CD14-positive monocyte (primary cell): ENCODE measurements at regions not wholly inside any gene's neighbourhood (a gene's known extent, or its start where the extent isn't known, plus 50 kb on each side); places are given as distances from the start of the nearest gene placed in this dataset.

Experiments used
- DNase-seq, 3 donors: peaks; one replicate each; pipeline ENCODE4 v3.0.0-alpha.2; 2011 to 2022
- H2AFZ ChIP-seq: 2 replicates; pipeline ENCODE4 v1.6.0; 2012; ENCODE audit warnings: mild to moderate bottlenecking, low read depth, low read length, inconsistent platforms; ENCODE audit not compliant: insufficient read depth, poor library complexity, severe bottlenecking
- H3K27ac ChIP-seq, 2 donors: 1 replicate in 1 of 2; 2 replicates in 1 of 2; pipeline ENCODE4 v1.5.1; 2012 to 2013; ENCODE audit warnings: low read length in 2 of 2, control low read depth in 1 of 2, inconsistent platforms in 1 of 2, low read depth in 1 of 2, mild to moderate bottlenecking in 1 of 2
- H3K27me3 ChIP-seq, 2 donors: one replicate each; pipeline versions ENCODE4 v1.6.0 to v1.6.1; 2011 to 2013; ENCODE audit warnings: low read length in 2 of 2; ENCODE audit not compliant: control insufficient read depth in 2 of 2, insufficient read depth in 2 of 2
- H3K36me3 ChIP-seq, 2 donors: replicated peaks in 1 of 2; 1 replicate in 1 of 2; 2 replicates in 1 of 2; pipeline versions ENCODE4 v1.5.1 to v1.6.1; 2012 to 2013; ENCODE audit warnings: low read length in 2 of 2, control low read depth in 1 of 2, inconsistent platforms in 1 of 2, mild to moderate bottlenecking in 1 of 2; ENCODE audit not compliant: insufficient read depth in 2 of 2, control insufficient read depth in 1 of 2
- H3K4me1 ChIP-seq, 2 donors: 1 replicate in 1 of 2; 2 replicates in 1 of 2; pipeline versions ENCODE4 v1.5.1 to v1.6.1; 2012 to 2013; ENCODE audit warnings: low read length in 2 of 2, control low read depth in 1 of 2, inconsistent platforms in 1 of 2, mild to moderate bottlenecking in 1 of 2, moderate library complexity in 1 of 2; ENCODE audit not compliant: insufficient read depth in 2 of 2, control insufficient read depth in 1 of 2
- H3K4me2 ChIP-seq: replicated peaks from 2 replicates; pipeline ENCODE3; 2012; ENCODE audit warnings: low read length, moderate library complexity, mild to moderate bottlenecking; ENCODE audit not compliant: poor library complexity, severe bottlenecking; ENCODE audit errors: extremely low read depth
- H3K4me3 ChIP-seq, 3 experiments: fragments of 200-600 bp in 1 of 3; sonication (generic) in 1 of 3; replicated peaks in 1 of 3; 1 replicate in 2 of 3; 2 replicates in 1 of 3; pipeline ENCODE4 v1.5.1; 2011 to 2013; ENCODE audit warnings: low read length in 3 of 3, mild to moderate bottlenecking in 3 of 3, control low read depth in 2 of 3, low read depth in 2 of 3, inconsistent platforms in 1 of 3, moderate library complexity in 1 of 3
- H3K79me2 ChIP-seq: 2 replicates; pipeline ENCODE4 v1.6.0; 2012; ENCODE audit warnings: mild to moderate bottlenecking, control low read depth, inconsistent platforms, low read length, moderate library complexity; ENCODE audit not compliant: insufficient read depth
- H3K9ac ChIP-seq: 2 replicates; pipeline ENCODE4 v1.6.0; 2017; ENCODE audit warnings: low read length, mild to moderate bottlenecking; ENCODE audit not compliant: insufficient read depth, poor library complexity, severe bottlenecking
- H3K9me3 ChIP-seq, 2 donors: replicated peaks in 1 of 2; 1 replicate in 1 of 2; 2 replicates in 1 of 2; pipeline versions ENCODE4 v1.5.1 to v1.6.1; 2012 to 2013; ENCODE audit warnings: low read length in 2 of 2, control low read depth in 1 of 2; ENCODE audit not compliant: control insufficient read depth in 1 of 2, insufficient read depth in 1 of 2
- H4K20me1 ChIP-seq: 2 replicates; pipeline ENCODE4 v1.6.0; 2012; ENCODE audit warnings: mild to moderate bottlenecking, low read length, control low read depth, moderate library complexity; ENCODE audit not compliant: insufficient read depth
- H3K27ac Mint-ChIP-seq, 7 donors: one replicate each; pipeline ENCODE4 v1.8.0; 2020; ENCODE audit warnings: mild to moderate bottlenecking in 7 of 7, mixed read lengths in 7 of 7, moderate library complexity in 6 of 7, inconsistent platforms in 2 of 7
- H3K27me3 Mint-ChIP-seq, 3 donors: one replicate each; pipeline ENCODE4 v1.8.0; 2021 to 2022; ENCODE audit warnings: low read depth in 3 of 3, mild to moderate bottlenecking in 3 of 3, mixed read lengths in 3 of 3, moderate library complexity in 3 of 3, inconsistent platforms in 1 of 3
- H3K36me3 Mint-ChIP-seq, 2 donors: one replicate each; pipeline ENCODE4 v1.8.0; 2020; ENCODE audit warnings: mixed read lengths in 2 of 2, inconsistent platforms in 1 of 2, mild to moderate bottlenecking in 1 of 2
- H3K4me1 Mint-ChIP-seq: one replicate; pipeline ENCODE4 v1.8.0; 2020; ENCODE audit warnings: mild to moderate bottlenecking, mixed read lengths
- H3K4me3 Mint-ChIP-seq, 2 donors: one replicate each; pipeline ENCODE4 v1.8.0; 2020; ENCODE audit warnings: mild to moderate bottlenecking in 2 of 2, mixed read lengths in 2 of 2, moderate library complexity in 1 of 2
- H3K9me3 Mint-ChIP-seq, 7 donors: one replicate each; pipeline ENCODE4 v1.8.0; 2020 to 2022; ENCODE audit warnings: mixed read lengths in 7 of 7, mild to moderate bottlenecking in 6 of 7, moderate library complexity in 6 of 7, inconsistent platforms in 2 of 7
- WGBS: methylation state at CpG from one replicate; pipeline ENCODE4 v1.1.5; 2013; ENCODE audit warnings: missing lambda C conversion rate; ENCODE audit not compliant: insufficient coverage; 5-methylcytosine and 5-hydroxymethylcytosine counted together
- intact Hi-C, 2 donors: fragments of 100-400 bp; cut with micrococcal nuclease; formaldehyde crosslinking; loops; one replicate each; pipeline versions ENCODE4 v1.15.0 to v1.15.1; 2023
- TF ChIP-seq, protein P1 (sequence below): fragments of 200-600 bp; IDR thresholded peaks from one replicate; pipeline ENCODE4 v1.8.0; 2022; ENCODE audit warnings: antibody characterized with exemption, mild to moderate bottlenecking

GRCh38 chr1:94302497-94302896, 65.1 kb upstream of the ARHGAP29 start:
- TF ChIP-seq, protein P1, sequence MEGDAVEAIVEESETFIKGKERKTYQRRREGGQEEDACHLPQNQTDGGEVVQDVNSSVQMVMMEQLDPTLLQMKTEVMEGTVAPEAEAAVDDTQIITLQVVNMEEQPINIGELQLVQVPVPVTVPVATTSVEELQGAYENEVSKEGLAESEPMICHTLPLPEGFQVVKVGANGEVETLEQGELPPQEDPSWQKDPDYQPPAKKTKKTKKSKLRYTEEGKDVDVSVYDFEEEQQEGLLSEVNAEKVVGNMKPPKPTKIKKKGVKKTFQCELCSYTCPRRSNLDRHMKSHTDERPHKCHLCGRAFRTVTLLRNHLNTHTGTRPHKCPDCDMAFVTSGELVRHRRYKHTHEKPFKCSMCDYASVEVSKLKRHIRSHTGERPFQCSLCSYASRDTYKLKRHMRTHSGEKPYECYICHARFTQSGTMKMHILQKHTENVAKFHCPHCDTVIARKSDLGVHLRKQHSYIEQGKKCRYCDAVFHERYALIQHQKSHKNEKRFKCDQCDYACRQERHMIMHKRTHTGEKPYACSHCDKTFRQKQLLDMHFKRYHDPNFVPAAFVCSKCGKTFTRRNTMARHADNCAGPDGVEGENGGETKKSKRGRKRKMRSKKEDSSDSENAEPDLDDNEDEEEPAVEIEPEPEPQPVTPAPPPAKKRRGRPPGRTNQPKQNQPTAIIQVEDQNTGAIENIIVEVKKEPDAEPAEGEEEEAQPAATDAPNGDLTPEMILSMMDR: no peak
- peaks cover 0 to 4% of the 10 kb centered on the region in 2 donors for H3K36me3 Mint-ChIP-seq
- Histone ChIP-seq H3K36me3 (no peaks in the 10 kb centered on the region), H3K4me2 (peak overlapping the region; percentile 44), H3K9me3 (no peaks in the 10 kb centered on the region), H4K20me1 (no peaks in the 10 kb centered on the region), H3K9ac (peak overlapping the region; percentile 15), H3K79me2 (no peaks in the 10 kb centered on the region), H3K27ac (peak overlapping the region; percentile 88 to 89), H3K4me3 (peak overlapping the region in 1 of 3 experiments; percentile 24), H3K4me1 (peaks cover 59 to 77% of the 10 kb centered on the region in 2 donors), H2AFZ (no peak overlapping the region), H3K27me3 (no peaks in the 10 kb centered on the region)
- peak; percentile 33 to 78 (median 52) for DNase-seq
- WGBS: 78% methylated on average over 6 of the region's 6 CpGs
- intact Hi-C loops: no loop called here
- H3K27me3 Mint-ChIP-seq: no peaks in the 10 kb centered on the region
- H3K4me3 Mint-ChIP-seq: peak overlapping the region in 1 of 2 donors; percentile 61
- H3K9me3 Mint-ChIP-seq: peaks cover 0 to 3% (median 0%) of the 10 kb centered on the region in 7 donors
- H3K4me1 Mint-ChIP-seq: peaks cover 71% of the 10 kb centered on the region
- H3K27ac Mint-ChIP-seq: peak overlapping the region; percentile 86 to 96 (median 93)

DNA sequence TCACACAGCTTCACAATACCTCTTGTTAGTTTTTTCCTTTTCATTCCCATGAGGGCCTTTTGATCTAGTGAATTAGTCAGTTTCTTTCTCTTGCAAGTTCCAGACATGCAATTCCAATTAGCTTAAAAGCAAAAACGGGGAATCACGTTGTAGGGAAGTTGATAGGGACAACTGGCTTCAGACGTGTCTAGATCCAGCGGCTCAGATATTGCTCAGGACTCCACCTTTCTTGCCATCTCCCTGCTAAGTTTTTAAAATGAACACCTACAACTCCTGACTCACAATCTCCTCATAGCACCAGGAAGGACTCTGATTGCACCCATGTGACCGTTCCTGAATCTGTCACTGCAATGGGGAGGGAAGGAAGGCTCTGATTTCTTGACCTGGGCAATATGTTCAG, 63.8 kb upstream of the ARHGAP29 start:
- Mint-ChIP-seq H3K4me3 (no peak overlapping the region), H3K9me3 (peaks cover 0 to 3% (median 0%) of the 10 kb centered on the region in 7 donors), H3K4me1 (peaks cover 71% of the 10 kb centered on the region), H3K36me3 (peaks cover 0 to 4% of the 10 kb centered on the region in 2 donors), H3K27me3 (no peaks in the 10 kb centered on the region), H3K27ac (peak overlapping the region in 6 of 7 donors; percentile 10 to 95 (median 56))
- no peaks in the 10 kb centered on the region for H3K27me3 ChIP-seq
- no peaks in the 10 kb centered on the region for H3K36me3 ChIP-seq
- no peak overlapping the region for H3K9ac ChIP-seq
- H3K27ac ChIP-seq: peak overlapping the region in 1 of 2 donors; percentile 88
- intact Hi-C loops: no loop called here
- no peak overlapping the region for H3K4me2 ChIP-seq
- no peaks in the 10 kb centered on the region for H3K9me3 ChIP-seq
- no peak for DNase-seq
- 94% methylated on average over 3 of the region's 5 CpGs for WGBS
- TF ChIP-seq, protein P1: no peak
- H3K4me3 ChIP-seq: peak overlapping the region in 1 of 3 experiments; percentile 24
- H2AFZ ChIP-seq: no peak overlapping the region
- H3K79me2 ChIP-seq: no peaks in the 10 kb centered on the region
- H4K20me1 ChIP-seq: no peaks in the 10 kb centered on the region
- peaks cover 72 to 90% of the 10 kb centered on the region in 2 donors for H3K4me1 ChIP-seq
